H1 (cell line): ENCODE measurements at regions not wholly inside any gene's neighbourhood (a gene's known extent, or its start where the extent isn't known, plus 50 kb on each side); places are given as distances from the start of the nearest gene placed in this dataset.

Experiments used
- CTCF ChIA-PET: fragments of 300-600 bp; sonication (Branson Sonifier 250); formaldehyde crosslinking; loops from one replicate; lab custom pipeline; 2021; ENCODE audit not compliant: partially characterized antibody; lab: Charles Lee
- POLR2A ChIA-PET: fragments of 300-600 bp; sonication (Branson Sonifier 250); formaldehyde crosslinking; loops from one replicate; lab custom pipeline; 2021; ENCODE audit warnings: inconsistent platforms; ENCODE audit not compliant: partially characterized antibody; lab: Charles Lee
- DNase-seq, 2 experiments: peaks; one replicate each; pipeline versions ENCODE4 v3.0.0 to v3.0.0-alpha.2; 2010 to 2022; ENCODE audit warnings: low spot score in 2 of 2, low read depth in 1 of 2, mixed read lengths in 1 of 2
- FAIRE-seq: peaks from 2 replicates; lab custom pipeline; 2011; peaks lifted over from hg19 to GRCh38; lab: Jason Lieb, UNC
- H2AFZ ChIP-seq: 2 replicates; pipeline ENCODE4 v1.8.1; 2012; ENCODE audit warnings: low read length, inconsistent platforms
- H2AK5ac ChIP-seq: 2 replicates; pipeline ENCODE4 v1.6.1; 2013; ENCODE audit warnings: low read depth, low read length
- H2BK120ac ChIP-seq: replicated peaks from 2 replicates; pipeline ENCODE3; 2013; ENCODE audit warnings: low read depth, low read length, inconsistent platforms
- H2BK12ac ChIP-seq: 2 replicates; pipeline ENCODE4 v1.6.1; 2013; ENCODE audit warnings: low read depth, low read length
- H2BK15ac ChIP-seq: 2 replicates; pipeline ENCODE4 v1.6.1; 2013; ENCODE audit warnings: low read length
- H2BK20ac ChIP-seq: 2 replicates; pipeline ENCODE4 v1.6.1; 2013; ENCODE audit warnings: low read length
- H2BK5ac ChIP-seq: 2 replicates; pipeline ENCODE4 v1.6.1; 2013; ENCODE audit warnings: low read depth, low read length
- H3K14ac ChIP-seq: 2 replicates; pipeline ENCODE4 v1.6.1; 2013; ENCODE audit warnings: inconsistent platforms; ENCODE audit not compliant: insufficient read length
- H3K18ac ChIP-seq: 2 replicates; pipeline ENCODE4 v1.6.1; 2013; ENCODE audit warnings: low read length; ENCODE audit errors: extremely low read depth
- H3K23ac ChIP-seq: 2 replicates; pipeline ENCODE4 v1.6.1; 2013; ENCODE audit warnings: inconsistent platforms; ENCODE audit not compliant: insufficient read length
- H3K23me2 ChIP-seq: 2 replicates; pipeline ENCODE4 v1.6.1; 2013; ENCODE audit warnings: low read depth, low read length
- H3K27ac ChIP-seq: 2 replicates; pipeline ENCODE4 v1.6.1; 2011; ENCODE audit warnings: low read depth, low read length, inconsistent platforms
- H3K27me3 ChIP-seq, 4 experiments: replicated peaks in 1 of 4; 1 replicate in 1 of 4; 2 replicates in 3 of 4; pipeline versions ENCODE4 v1.6.1 to v1.8.1; 2011 to 2013; ENCODE audit warnings: low read length in 3 of 4, mild to moderate bottlenecking in 3 of 4, inconsistent platforms in 2 of 4, mixed read lengths in 2 of 4, moderate library complexity in 1 of 4; ENCODE audit not compliant: control insufficient read depth in 3 of 4, insufficient read depth in 3 of 4; ENCODE audit errors: extremely low read depth in 1 of 4
- H3K36me3 ChIP-seq, 4 experiments: 2 replicates each; pipeline versions ENCODE4 v1.6.1 to v1.8.1; 2011 to 2013; ENCODE audit warnings: mild to moderate bottlenecking in 4 of 4, low read length in 3 of 4, moderate library complexity in 2 of 4, control low read depth in 1 of 4, inconsistent platforms in 1 of 4; ENCODE audit not compliant: insufficient read depth in 4 of 4, control insufficient read depth in 2 of 4
- H3K4ac ChIP-seq: replicated peaks from 2 replicates; pipeline ENCODE3; 2013; ENCODE audit warnings: low read length, low read depth, mixed read lengths, inconsistent platforms; ENCODE audit not compliant: insufficient read length
- H3K4me1 ChIP-seq, 4 experiments: replicated peaks in 1 of 4; 1 replicate in 1 of 4; 2 replicates in 3 of 4; pipeline versions ENCODE4 v1.6.1 to v1.8.1; 2011 to 2013; ENCODE audit warnings: low read length in 3 of 4, inconsistent platforms in 2 of 4, mixed read lengths in 1 of 4; ENCODE audit not compliant: insufficient read depth in 4 of 4, control insufficient read depth in 3 of 4
- H3K4me2 ChIP-seq, 2 experiments: 2 replicates each; pipeline versions ENCODE4 v1.6.1 to v1.8.1; 2011 to 2013; ENCODE audit warnings: low read depth in 2 of 2, low read length in 2 of 2, control low read depth in 1 of 2, inconsistent platforms in 1 of 2, mild to moderate bottlenecking in 1 of 2; ENCODE audit not compliant: insufficient read depth in 1 of 2
- H3K4me3 ChIP-seq, 4 experiments: fragments of 200-600, 300-600 bp in 1 of 4; sonication (generic), shearing (Covaris generic), sonication (Bioruptor Twin) in 1 of 4; 2 replicates each; pipeline versions ENCODE4 v1.5.1 to v1.8.1; 2011 to 2016; ENCODE audit warnings: low read length in 4 of 4, low read depth in 3 of 4, control low read depth in 2 of 4, inconsistent platforms in 2 of 4, mild to moderate bottlenecking in 2 of 4, mixed read lengths in 1 of 4, moderate library complexity in 1 of 4; ENCODE audit not compliant: insufficient read depth in 2 of 4; ENCODE audit errors: extremely low read depth in 1 of 4
- H3K56ac ChIP-seq: replicated peaks from 2 replicates; pipeline ENCODE3; 2013; ENCODE audit warnings: low read depth, mild to moderate bottlenecking, mixed read lengths, low read length, inconsistent platforms; ENCODE audit not compliant: insufficient read length
- H3K79me1 ChIP-seq: 2 replicates; pipeline ENCODE4 v1.6.1; 2013; ENCODE audit warnings: low read depth, low read length, control low read depth
- H3K79me2 ChIP-seq, 2 experiments: 2 replicates each; pipeline versions ENCODE4 v1.6.1 to v1.8.1; 2012 to 2013; ENCODE audit warnings: low read length in 2 of 2, mild to moderate bottlenecking in 2 of 2, inconsistent platforms in 1 of 2; ENCODE audit not compliant: insufficient read depth in 2 of 2, control insufficient read depth in 1 of 2
- H3K9ac ChIP-seq, 4 experiments: replicated peaks in 1 of 4; 1 replicate in 1 of 4; 2 replicates in 3 of 4; pipeline versions ENCODE4 v1.6.1 to v1.8.1; 2011 to 2013; ENCODE audit warnings: low read depth in 3 of 4, low read length in 3 of 4, control low read depth in 2 of 4, mild to moderate bottlenecking in 2 of 4, moderate library complexity in 2 of 4, inconsistent platforms in 1 of 4; ENCODE audit errors: extremely low read depth in 1 of 4
- H3K9me3 ChIP-seq, 2 experiments: 2 replicates each; pipeline versions ENCODE4 v1.6.1 to v1.8.1; 2012 to 2013; ENCODE audit warnings: mild to moderate bottlenecking in 2 of 2, moderate library complexity in 2 of 2, control low read depth in 1 of 2, inconsistent platforms in 1 of 2, low read depth in 1 of 2, low read length in 1 of 2, mixed read lengths in 1 of 2; ENCODE audit not compliant: insufficient read depth in 2 of 2
- H4K20me1 ChIP-seq, 2 experiments: replicated peaks in 1 of 2; 2 replicates each; pipeline versions ENCODE3 to v1.8.1; 2011 to 2013; ENCODE audit warnings: inconsistent platforms in 2 of 2, low read length in 2 of 2, mild to moderate bottlenecking in 1 of 2; ENCODE audit not compliant: insufficient read depth in 2 of 2, control insufficient read depth in 1 of 2
- H4K5ac ChIP-seq: 2 replicates; pipeline ENCODE4 v1.6.1; 2013; ENCODE audit warnings: low read length, low read depth, mixed read lengths, inconsistent platforms; ENCODE audit not compliant: insufficient read length
- H4K8ac ChIP-seq: 2 replicates; pipeline ENCODE4 v1.8.0; 2013; ENCODE audit warnings: mild to moderate bottlenecking, moderate library complexity, low read length, inconsistent platforms; ENCODE audit not compliant: insufficient read depth; ENCODE audit errors: extremely low read depth
- H4K91ac ChIP-seq: replicated peaks from 2 replicates; pipeline ENCODE3; 2013; ENCODE audit warnings: low read length, mixed read lengths, inconsistent platforms; ENCODE audit not compliant: insufficient read length
- CBX8 ChIP-seq: fragments of 300-800, 300-1000 bp; sonication (generic); IDR thresholded peaks from 2 replicates; pipeline ENCODE4 v1.7.1; 2016; ENCODE audit warnings: low read depth, low read length, borderline replicate concordance
- CTCF ChIP-seq, 3 experiments: IDR thresholded peaks; 1 replicate in 2 of 3; 2 replicates in 1 of 3; pipeline versions ENCODE4 v1.5.1 to v1.6.1; 2011; ENCODE audit warnings: low read length in 3 of 3, mild to moderate bottlenecking in 3 of 3, inconsistent platforms in 2 of 3, low read depth in 1 of 3, moderate library complexity in 1 of 3; ENCODE audit not compliant: insufficient read depth in 1 of 3; ENCODE audit errors: control extremely low read depth in 1 of 3
- FOSL1 ChIP-seq: IDR thresholded peaks from 2 replicates; pipeline ENCODE4 v1.6.1; 2011; ENCODE audit warnings: mild to moderate bottlenecking, low read depth, low read length, moderate library complexity; ENCODE audit not compliant: insufficient read depth
- HDAC2 ChIP-seq, 2 experiments: fragments of 300-600 bp in 1 of 2; sonication (generic) in 1 of 2; IDR thresholded peaks; 2 replicates each; pipeline ENCODE4 v1.6.1; 2011 to 2012; ENCODE audit warnings: low read depth in 2 of 2, low read length in 2 of 2, mild to moderate bottlenecking in 2 of 2, moderate library complexity in 2 of 2, borderline replicate concordance in 1 of 2, inconsistent platforms in 1 of 2
- MAX ChIP-seq: IDR thresholded peaks from 2 replicates; pipeline ENCODE4 v1.6.1; 2012; ENCODE audit warnings: inconsistent platforms
- SRF ChIP-seq: IDR thresholded peaks from 2 replicates; pipeline ENCODE4 v1.6.1; 2011; ENCODE audit warnings: mild to moderate bottlenecking, low read depth, low read length, moderate library complexity
- TAF7 ChIP-seq: optimal IDR thresholded peaks from 2 replicates; pipeline ENCODE3; 2011; ENCODE audit warnings: low read depth, mild to moderate bottlenecking, inconsistent platforms, low read length, moderate library complexity, borderline replicate concordance
- TCF12 ChIP-seq: IDR thresholded peaks from 2 replicates; pipeline ENCODE4 v1.6.1; 2011; ENCODE audit warnings: low read depth, mild to moderate bottlenecking, low read length
- whole genome bisulfite sequencing, 2 experiments: shearing (Covaris generic) in 1 of 2; methylation state at CpG; one replicate each; pipeline versions ENCODE4 v1.1.6 to v1.1.7; 2013 to 2015; ENCODE audit warnings: low lambda C conversion rate in 2 of 2, mixed read lengths in 2 of 2, inconsistent platforms in 1 of 2, low coverage in 1 of 2, missing lambda C conversion rate in 1 of 2; ENCODE audit not compliant: insufficient replicate concordance in 2 of 2, insufficient coverage in 1 of 2, insufficient read length in 1 of 2; ENCODE audit errors: extremely low coverage in 1 of 2, missing lambda C conversion rate in 1 of 2; 5-methylcytosine and 5-hydroxymethylcytosine counted together

- no peaks in the 10 kb centered on the region for H3K23me2 ChIP-seq
- H4K20me1 ChIP-seq: no peaks in the 10 kb centered on the region
- H3K9me3 ChIP-seq: no peaks in the 10 kb centered on the region
- H3K4me1 ChIP-seq: no peaks in the 10 kb centered on the region
- WGBS, 2 experiments: 86% methylated on average over 3 of the region's 3 CpGs; no CpG with 5 or more reads in 1 of the 2 experiments
- no peak overlapping the region for H2BK15ac ChIP-seq
- no peak overlapping the region for H2BK20ac ChIP-seq
- no peak overlapping the region for H3K9ac ChIP-seq
- FAIRE-seq (no peak), DNase-seq (no peak)
- no peak overlapping the region for H3K23ac ChIP-seq
- no peaks in the 10 kb centered on the region for H3K79me1 ChIP-seq
- no peak overlapping the region for H3K14ac ChIP-seq
- H3K4me2 ChIP-seq: no peak overlapping the region
- no peak overlapping the region for H2BK12ac ChIP-seq
- H3K18ac ChIP-seq: no peak overlapping the region
- H2AK5ac ChIP-seq: no peak overlapping the region
- H2BK5ac ChIP-seq: no peak overlapping the region
- peaks cover 0 to 1% (median 0%) of the 10 kb centered on the region in 4 experiments; a peak in 1 of 7 replicates for H3K27me3 ChIP-seq
- H3K4ac ChIP-seq: no peak overlapping the region
- no peak overlapping the region for H3K27ac ChIP-seq
- CTCF ChIA-PET: no interaction called here
- H3K36me3 ChIP-seq: no peaks in the 10 kb centered on the region
- no peak overlapping the region for H4K5ac ChIP-seq
- POLR2A ChIA-PET: no interaction called here
- TF ChIP-seq SRF (no peak), HDAC2 (IDR thresholded peaks at IDR 0.05; ENCODE audit: borderline replicate concordance in 1 of 2, low read depth in 2 of 2, low read length in 2 of 2) (no peak), TCF12 (no peak), CTCF (IDR thresholded peaks at IDR 0.05; ENCODE audit: control extremely low read depth in 1 of 3, insufficient read depth in 1 of 3, low read depth in 1 of 3, low read length in 3 of 3) (no peak), TAF7 (no peak), CBX8 (no peak), FOSL1 (no peak), MAX (no peak)
- H4K91ac ChIP-seq: no peak overlapping the region
- no peaks in the 10 kb centered on the region for H3K79me2 ChIP-seq
- no peak overlapping the region for H3K4me3 ChIP-seq
- H2AFZ ChIP-seq: no peak overlapping the region
- no peak overlapping the region for H2BK120ac ChIP-seq
- no peak overlapping the region for H3K56ac ChIP-seq
- H4K8ac ChIP-seq: no peak overlapping the region
Measured at GRCh38 chr5:125974679-125975078, 448.5 kb upstream of the GRAMD2B start.
